Nephron (organoid): ENCODE measurements at regions not wholly inside any gene's neighbourhood (a gene's known extent, or its start where the extent isn't known, plus 50 kb on each side); places are given as distances from the start of the nearest gene placed in this dataset.
"Not testable (repeated sequence)": the region's sequence is repeated elsewhere in the genome, so short reads cannot be mapped to it uniquely, and the experiment has no call there.

Experiments
- H3K27ac Mint-ChIP-seq, 3 experiments: 2 replicates each; pipeline ENCODE4 v1.8.0; 2020; ENCODE audit warnings: mixed read lengths in 3 of 3, mild to moderate bottlenecking in 2 of 3, moderate library complexity in 1 of 3
- H3K27me3 Mint-ChIP-seq: 2 replicates; pipeline ENCODE4 v1.8.0; 2021; ENCODE audit warnings: low read depth, mild to moderate bottlenecking, moderate library complexity, mixed read lengths
- H3K36me3 Mint-ChIP-seq: 2 replicates; pipeline ENCODE4 v1.8.0; 2020; ENCODE audit warnings: low read depth, mixed read lengths
- H3K4me1 Mint-ChIP-seq: 2 replicates; pipeline ENCODE4 v1.8.0; 2020; ENCODE audit warnings: mixed read lengths
- H3K4me3 Mint-ChIP-seq, 3 experiments: 2 replicates each; pipeline ENCODE4 v1.8.0; 2020; ENCODE audit warnings: mild to moderate bottlenecking in 3 of 3, mixed read lengths in 3 of 3, moderate library complexity in 2 of 3
- H3K9me3 Mint-ChIP-seq: 2 replicates; pipeline ENCODE4 v1.8.0; 2020; ENCODE audit warnings: mixed read lengths
- CTCF ChIP-seq, 3 experiments: fragments of 200-600 bp; sonication (generic); IDR thresholded peaks; one replicate each; pipeline ENCODE4 v1.5.0; 2021; ENCODE audit warnings: antibody characterized with exemption in 3 of 3; ENCODE audit not compliant: unreplicated experiment in 3 of 3

GRCh38 chr11:41799754-41800153 lies 340.3 kb upstream of the LRRC4C start:
- Mint-ChIP-seq H3K9me3 (no peaks in the 10 kb centered on the region), H3K4me3 (no peak overlapping the region), H3K27ac (peak overlapping the region in 1 of 3 experiments; percentile 13), H3K27me3 (no peaks in the 10 kb centered on the region), H3K36me3 (no peaks in the 10 kb centered on the region), H3K4me1 (no peaks in the 10 kb centered on the region)
- no peak for TF ChIP-seq CTCF (IDR thresholded peaks at IDR 0.05; ENCODE audit: unreplicated experiment in 3 of 3)

GRCh38 chr11:41803895-41804294 lies 344.4 kb upstream of the LRRC4C start:
- Mint-ChIP-seq H3K36me3 (no peaks in the 10 kb centered on the region), H3K9me3 (no peaks in the 10 kb centered on the region), H3K27ac (no peak overlapping the region), H3K27me3 (no peaks in the 10 kb centered on the region), H3K4me3 (no peak overlapping the region), H3K4me1 (no peaks in the 10 kb centered on the region)
- no peak for TF ChIP-seq CTCF (IDR thresholded peaks at IDR 0.05; ENCODE audit: unreplicated experiment in 3 of 3)

GRCh38 chr11:41816396-41816795 lies 356.9 kb upstream of the LRRC4C start:
- Mint-ChIP-seq H3K4me1 (no peaks in the 10 kb centered on the region), H3K36me3 (no peaks in the 10 kb centered on the region), H3K4me3 (no peak overlapping the region), H3K27me3 (no peaks in the 10 kb centered on the region), H3K27ac (peak overlapping the region in 1 of 3 experiments; percentile 65), H3K9me3 (peaks cover 13% of the 10 kb centered on the region)
- no peak for TF ChIP-seq CTCF (IDR thresholded peaks at IDR 0.05; ENCODE audit: unreplicated experiment in 3 of 3)

GRCh38 chr11:41824287-41824686 lies 364.8 kb upstream of the LRRC4C start:
- H3K27me3 Mint-ChIP-seq, H3K4me3 Mint-ChIP-seq, H3K36me3 Mint-ChIP-seq, H3K9me3 Mint-ChIP-seq, H3K27ac Mint-ChIP-seq, H3K4me1 Mint-ChIP-seq: not testable (repeated sequence)

- H3K4me1 Mint-ChIP-seq = no peaks in the 10 kb centered on the region
- no peak overlapping the region for H3K4me3 Mint-ChIP-seq
- H3K36me3 Mint-ChIP-seq = no peaks in the 10 kb centered on the region
- H3K27me3 Mint-ChIP-seq = no peaks in the 10 kb centered on the region
- no peaks in the 10 kb centered on the region for H3K9me3 Mint-ChIP-seq
- peak overlapping the region; percentile 59 to 95 (median 83) for H3K27ac Mint-ChIP-seq
- TF ChIP-seq CTCF (IDR thresholded peaks at IDR 0.05; ENCODE audit: unreplicated experiment in 3 of 3) = no peak
Observed at GRCh38 chr11:41826085-41826484, 366.6 kb upstream of the LRRC4C start.

GRCh38 chr11:41836431-41836830 lies 377.0 kb upstream of the LRRC4C start:
- Mint-ChIP-seq H3K27me3 (no peaks in the 10 kb centered on the region), H3K36me3 (no peaks in the 10 kb centered on the region), H3K9me3 (peaks cover under 1% of the 10 kb centered on the region), H3K4me3 (no peak overlapping the region), H3K27ac (peak overlapping the region in 2 of 3 experiments; percentile 12 to 13), H3K4me1 (peaks cover 8% of the 10 kb centered on the region)
- TF ChIP-seq CTCF (IDR thresholded peaks at IDR 0.05; ENCODE audit: unreplicated experiment in 3 of 3) = no peak
